ENCODE measurements at regions not wholly inside any gene's neighbourhood (a gene's known extent, or its start where the extent isn't known, plus 50 kb on each side); places are given as distances from the start of the nearest gene placed in this dataset.

DNA sequence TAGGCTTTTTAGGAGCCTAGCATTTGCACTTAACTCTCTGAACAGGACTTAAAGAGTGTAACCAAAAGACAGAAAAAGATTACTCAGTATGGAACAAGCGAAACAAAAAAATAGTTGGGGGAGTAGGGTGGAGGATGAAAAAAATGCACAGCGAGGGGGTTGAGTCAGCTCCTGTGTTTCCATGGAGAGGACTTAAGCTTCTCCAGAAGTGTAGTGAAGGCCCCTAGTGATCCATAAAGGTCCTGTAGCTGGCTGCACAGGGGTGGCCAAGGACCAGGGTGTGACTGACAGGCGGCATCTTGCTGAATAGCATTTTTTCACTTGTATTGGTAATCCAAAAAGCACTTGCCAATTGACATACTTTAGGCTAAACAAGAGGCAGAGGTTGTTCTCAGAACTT is 533.9 kb downstream of the RFPL4B start (continued):
- TF ChIP-seq, protein P1, sequence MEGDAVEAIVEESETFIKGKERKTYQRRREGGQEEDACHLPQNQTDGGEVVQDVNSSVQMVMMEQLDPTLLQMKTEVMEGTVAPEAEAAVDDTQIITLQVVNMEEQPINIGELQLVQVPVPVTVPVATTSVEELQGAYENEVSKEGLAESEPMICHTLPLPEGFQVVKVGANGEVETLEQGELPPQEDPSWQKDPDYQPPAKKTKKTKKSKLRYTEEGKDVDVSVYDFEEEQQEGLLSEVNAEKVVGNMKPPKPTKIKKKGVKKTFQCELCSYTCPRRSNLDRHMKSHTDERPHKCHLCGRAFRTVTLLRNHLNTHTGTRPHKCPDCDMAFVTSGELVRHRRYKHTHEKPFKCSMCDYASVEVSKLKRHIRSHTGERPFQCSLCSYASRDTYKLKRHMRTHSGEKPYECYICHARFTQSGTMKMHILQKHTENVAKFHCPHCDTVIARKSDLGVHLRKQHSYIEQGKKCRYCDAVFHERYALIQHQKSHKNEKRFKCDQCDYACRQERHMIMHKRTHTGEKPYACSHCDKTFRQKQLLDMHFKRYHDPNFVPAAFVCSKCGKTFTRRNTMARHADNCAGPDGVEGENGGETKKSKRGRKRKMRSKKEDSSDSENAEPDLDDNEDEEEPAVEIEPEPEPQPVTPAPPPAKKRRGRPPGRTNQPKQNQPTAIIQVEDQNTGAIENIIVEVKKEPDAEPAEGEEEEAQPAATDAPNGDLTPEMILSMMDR (conservative IDR thresholded peaks at IDR 0.05; ENCODE audit: low read depth in 2 of 2) = no peak
- TF ChIP-seq NANOG (IDR thresholded peaks at IDR 0.05; ENCODE audit: borderline replicate concordance) = no peak
- TF ChIP-seq, protein P2, sequence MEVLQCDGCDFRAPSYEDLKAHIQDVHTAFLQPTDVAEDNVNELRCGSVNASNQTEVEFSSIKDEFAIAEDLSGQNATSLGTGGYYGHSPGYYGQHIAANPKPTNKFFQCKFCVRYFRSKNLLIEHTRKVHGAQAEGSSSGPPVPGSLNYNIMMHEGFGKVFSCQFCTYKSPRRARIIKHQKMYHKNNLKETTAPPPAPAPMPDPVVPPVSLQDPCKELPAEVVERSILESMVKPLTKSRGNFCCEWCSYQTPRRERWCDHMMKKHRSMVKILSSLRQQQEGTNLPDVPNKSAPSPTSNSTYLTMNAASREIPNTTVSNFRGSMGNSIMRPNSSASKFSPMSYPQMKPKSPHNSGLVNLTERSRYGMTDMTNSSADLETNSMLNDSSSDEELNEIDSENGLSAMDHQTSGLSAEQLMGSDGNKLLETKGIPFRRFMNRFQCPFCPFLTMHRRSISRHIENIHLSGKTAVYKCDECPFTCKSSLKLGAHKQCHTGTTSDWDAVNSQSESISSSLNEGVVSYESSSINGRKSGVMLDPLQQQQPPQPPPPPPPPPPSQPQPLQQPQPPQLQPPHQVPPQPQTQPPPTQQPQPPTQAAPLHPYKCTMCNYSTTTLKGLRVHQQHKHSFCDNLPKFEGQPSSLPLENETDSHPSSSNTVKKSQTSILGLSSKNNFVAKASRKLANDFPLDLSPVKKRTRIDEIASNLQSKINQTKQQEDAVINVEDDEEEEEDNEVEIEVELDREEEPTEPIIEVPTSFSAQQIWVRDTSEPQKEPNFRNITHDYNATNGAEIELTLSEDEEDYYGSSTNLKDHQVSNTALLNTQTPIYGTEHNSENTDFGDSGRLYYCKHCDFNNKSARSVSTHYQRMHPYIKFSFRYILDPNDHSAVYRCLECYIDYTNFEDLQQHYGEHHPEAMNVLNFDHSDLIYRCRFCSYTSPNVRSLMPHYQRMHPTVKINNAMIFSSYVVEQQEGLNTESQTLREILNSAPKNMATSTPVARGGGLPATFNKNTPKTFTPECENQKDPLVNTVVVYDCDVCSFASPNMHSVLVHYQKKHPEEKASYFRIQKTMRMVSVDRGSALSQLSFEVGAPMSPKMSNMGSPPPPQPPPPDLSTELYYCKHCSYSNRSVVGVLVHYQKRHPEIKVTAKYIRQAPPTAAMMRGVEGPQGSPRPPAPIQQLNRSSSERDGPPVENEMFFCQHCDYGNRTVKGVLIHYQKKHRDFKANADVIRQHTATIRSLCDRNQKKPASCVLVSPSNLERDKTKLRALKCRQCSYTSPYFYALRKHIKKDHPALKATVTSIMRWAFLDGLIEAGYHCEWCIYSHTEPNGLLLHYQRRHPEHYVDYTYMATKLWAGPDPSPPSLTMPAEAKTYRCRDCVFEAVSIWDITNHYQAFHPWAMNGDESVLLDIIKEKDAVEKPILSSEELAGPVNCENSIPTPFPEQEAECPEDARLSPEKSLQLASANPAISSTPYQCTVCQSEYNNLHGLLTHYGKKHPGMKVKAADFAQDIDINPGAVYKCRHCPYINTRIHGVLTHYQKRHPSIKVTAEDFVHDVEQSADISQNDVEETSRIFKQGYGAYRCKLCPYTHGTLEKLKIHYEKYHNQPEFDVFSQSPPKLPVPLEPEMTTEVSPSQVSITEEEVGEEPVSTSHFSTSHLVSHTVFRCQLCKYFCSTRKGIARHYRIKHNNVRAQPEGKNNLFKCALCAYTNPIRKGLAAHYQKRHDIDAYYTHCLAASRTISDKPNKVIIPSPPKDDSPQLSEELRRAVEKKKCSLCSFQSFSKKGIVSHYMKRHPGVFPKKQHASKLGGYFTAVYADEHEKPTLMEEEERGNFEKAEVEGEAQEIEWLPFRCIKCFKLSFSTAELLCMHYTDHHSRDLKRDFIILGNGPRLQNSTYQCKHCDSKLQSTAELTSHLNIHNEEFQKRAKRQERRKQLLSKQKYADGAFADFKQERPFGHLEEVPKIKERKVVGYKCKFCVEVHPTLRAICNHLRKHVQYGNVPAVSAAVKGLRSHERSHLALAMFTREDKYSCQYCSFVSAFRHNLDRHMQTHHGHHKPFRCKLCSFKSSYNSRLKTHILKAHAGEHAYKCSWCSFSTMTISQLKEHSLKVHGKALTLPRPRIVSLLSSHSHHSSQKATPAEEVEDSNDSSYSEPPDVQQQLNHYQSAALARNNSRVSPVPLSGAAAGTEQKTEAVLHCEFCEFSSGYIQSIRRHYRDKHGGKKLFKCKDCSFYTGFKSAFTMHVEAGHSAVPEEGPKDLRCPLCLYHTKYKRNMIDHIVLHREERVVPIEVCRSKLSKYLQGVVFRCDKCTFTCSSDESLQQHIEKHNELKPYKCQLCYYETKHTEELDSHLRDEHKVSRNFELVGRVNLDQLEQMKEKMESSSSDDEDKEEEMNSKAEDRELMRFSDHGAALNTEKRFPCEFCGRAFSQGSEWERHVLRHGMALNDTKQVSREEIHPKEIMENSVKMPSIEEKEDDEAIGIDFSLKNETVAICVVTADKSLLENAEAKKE (CRISPR knock-in tag; IDR thresholded peaks at IDR 0.05) = no peak

DNA sequence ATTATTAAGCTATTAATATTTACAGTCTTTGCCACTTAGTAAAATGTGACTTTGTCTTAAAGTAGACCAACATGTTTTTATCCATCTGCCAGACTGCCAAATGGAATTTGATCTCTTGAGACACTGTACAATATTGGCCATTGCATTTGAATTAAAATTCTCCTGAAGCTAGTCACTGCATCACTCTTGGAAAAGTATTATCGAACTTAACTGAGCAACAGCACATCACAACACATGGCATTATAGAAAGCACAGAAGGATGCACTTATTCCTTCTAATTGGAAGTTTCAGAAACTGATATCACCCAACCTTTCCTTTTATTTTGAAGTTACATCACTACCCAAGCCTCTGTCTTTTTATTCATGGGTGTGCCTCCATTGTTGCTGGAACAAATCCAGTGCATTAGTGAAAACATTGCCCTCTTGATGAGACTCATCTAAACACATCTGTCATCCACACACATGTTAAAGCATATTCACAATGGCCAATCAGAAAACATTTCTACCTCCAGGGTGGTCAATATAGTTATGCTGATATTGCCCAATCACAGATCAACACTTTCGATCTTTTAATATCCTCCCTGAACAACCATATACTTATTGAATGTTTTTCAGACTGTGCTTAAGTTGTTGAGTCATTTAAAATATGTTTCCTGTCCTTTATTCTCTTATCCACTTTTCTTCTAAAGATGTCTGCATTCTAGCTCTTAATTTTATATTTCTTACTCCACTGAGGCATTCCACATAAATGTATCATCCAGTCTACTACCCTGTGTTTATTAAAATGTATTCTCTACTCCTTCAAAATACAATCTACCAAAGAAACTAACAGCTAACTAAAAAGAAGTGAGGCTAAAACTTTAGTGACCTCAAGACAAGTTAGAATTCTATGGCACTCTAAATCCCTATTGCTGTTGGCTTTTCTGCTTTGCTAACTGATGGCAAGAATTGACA is 535.0 kb downstream of the RFPL4B start:
- DNase-seq (ENCODE audit: low spot score) = no peak
- Histone ChIP-seq H3K9me2 (ENCODE audit: insufficient read depth) (no peaks in the 10 kb centered on the region), H3K79me2 (replicated peaks; ENCODE audit: insufficient read depth) (no peaks in the 10 kb centered on the region), H3K4me1 (ENCODE audit: insufficient read depth) (no peaks in the 10 kb centered on the region), H4K20me1 (replicated peaks; ENCODE audit: insufficient read depth) (no peaks in the 10 kb centered on the region), H3F3A (replicated peaks; ENCODE audit: low read depth) (no peaks in the 10 kb centered on the region), H2AFZ (peak overlapping the region; percentile 8; the same call in 1 of the 2 replicates), H3K4me2 (no peak overlapping the region), H3K27me3 (ENCODE audit: insufficient read depth) (no peaks in the 10 kb centered on the region), H3K4me3 (no peak overlapping the region), H3K36me3 (ENCODE audit: insufficient read depth) (no peaks in the 10 kb centered on the region), H3K27ac (ENCODE audit: low read depth) (no peak overlapping the region)
- Mint-ChIP-seq H3K4me3 (no peak overlapping the region), H3K27me3 (ENCODE audit: insufficient read depth, low read depth, poor library complexity) (no peaks in the 10 kb centered on the region), H3K36me3 (ENCODE audit: low read depth) (no peaks in the 10 kb centered on the region), H3K27ac (no peak overlapping the region), H3K9me3 (no peaks in the 10 kb centered on the region), H3K4me1 (peaks cover 3% of the 10 kb centered on the region; the same call in 1 of the 3 replicates)
- ATAC-seq = no peak
- TF ChIP-seq, protein P1 (conservative IDR thresholded peaks at IDR 0.05; ENCODE audit: low read depth in 2 of 2) = no peak
- TF ChIP-seq CREB1 (CRISPR knock-in tag; IDR thresholded peaks at IDR 0.05; ENCODE audit: low read depth) (no peak), EZH2phosphoT487 (IDR thresholded peaks at IDR 0.05; ENCODE audit: unreplicated experiment) (no peak), ZNF331 (CRISPR knock-in tag; IDR thresholded peaks at IDR 0.05; ENCODE audit: low read depth) (no peak), EZH2 (IDR thresholded peaks at IDR 0.05; ENCODE audit: low read depth, unreplicated experiment) (no peak), NANOG (IDR thresholded peaks at IDR 0.05; ENCODE audit: borderline replicate concordance) (no peak), POLR2AphosphoS5 (IDR thresholded peaks at IDR 0.05; ENCODE audit: low read depth) (no peak)
- TF ChIP-seq, protein P3, sequence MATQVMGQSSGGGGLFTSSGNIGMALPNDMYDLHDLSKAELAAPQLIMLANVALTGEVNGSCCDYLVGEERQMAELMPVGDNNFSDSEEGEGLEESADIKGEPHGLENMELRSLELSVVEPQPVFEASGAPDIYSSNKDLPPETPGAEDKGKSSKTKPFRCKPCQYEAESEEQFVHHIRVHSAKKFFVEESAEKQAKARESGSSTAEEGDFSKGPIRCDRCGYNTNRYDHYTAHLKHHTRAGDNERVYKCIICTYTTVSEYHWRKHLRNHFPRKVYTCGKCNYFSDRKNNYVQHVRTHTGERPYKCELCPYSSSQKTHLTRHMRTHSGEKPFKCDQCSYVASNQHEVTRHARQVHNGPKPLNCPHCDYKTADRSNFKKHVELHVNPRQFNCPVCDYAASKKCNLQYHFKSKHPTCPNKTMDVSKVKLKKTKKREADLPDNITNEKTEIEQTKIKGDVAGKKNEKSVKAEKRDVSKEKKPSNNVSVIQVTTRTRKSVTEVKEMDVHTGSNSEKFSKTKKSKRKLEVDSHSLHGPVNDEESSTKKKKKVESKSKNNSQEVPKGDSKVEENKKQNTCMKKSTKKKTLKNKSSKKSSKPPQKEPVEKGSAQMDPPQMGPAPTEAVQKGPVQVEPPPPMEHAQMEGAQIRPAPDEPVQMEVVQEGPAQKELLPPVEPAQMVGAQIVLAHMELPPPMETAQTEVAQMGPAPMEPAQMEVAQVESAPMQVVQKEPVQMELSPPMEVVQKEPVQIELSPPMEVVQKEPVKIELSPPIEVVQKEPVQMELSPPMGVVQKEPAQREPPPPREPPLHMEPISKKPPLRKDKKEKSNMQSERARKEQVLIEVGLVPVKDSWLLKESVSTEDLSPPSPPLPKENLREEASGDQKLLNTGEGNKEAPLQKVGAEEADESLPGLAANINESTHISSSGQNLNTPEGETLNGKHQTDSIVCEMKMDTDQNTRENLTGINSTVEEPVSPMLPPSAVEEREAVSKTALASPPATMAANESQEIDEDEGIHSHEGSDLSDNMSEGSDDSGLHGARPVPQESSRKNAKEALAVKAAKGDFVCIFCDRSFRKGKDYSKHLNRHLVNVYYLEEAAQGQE (IDR thresholded peaks at IDR 0.05; ENCODE audit: unreplicated experiment) = no peak
